ENCODE measurements at regions not wholly inside any gene's neighbourhood (a gene's known extent, or its start where the extent isn't known, plus 50 kb on each side); places are given as distances from the start of the nearest gene placed in this dataset.

GRCh38 chr2:46818141-46818621 lies 97.4 kb downstream of the MCFD2 start:
- TF ChIP-seq CTCF (IDR thresholded peaks at IDR 0.05): no peak
- no peak for DNase-seq
- intact Hi-C loops (cut with DNase I, micrococcal nuclease): no loop called here
- H3K9me3 ChIP-seq: no peaks in the 10 kb centered on the region
- no peaks in the 10 kb centered on the region for H3K4me1 ChIP-seq (ENCODE audit: low read depth)
- no peaks in the 10 kb centered on the region for H3K36me3 ChIP-seq (ENCODE audit: low read depth)
- H3K4me3 ChIP-seq: no peak overlapping the region
- peak; percentile 44 for ATAC-seq

GRCh38 chr2:46816846-46817726 lies 98.5 kb downstream of the MCFD2 start:
- Histone ChIP-seq H3K4me1 (ENCODE audit: low read depth) (peaks cover 1% of the 10 kb centered on the region), H3K4me3 (no peak overlapping the region), H3K9me3 (no peaks in the 10 kb centered on the region), H3K36me3 (ENCODE audit: low read depth) (no peaks in the 10 kb centered on the region)
- no peak for TF ChIP-seq CTCF (IDR thresholded peaks at IDR 0.05)
- intact Hi-C loops (cut with DNase I, micrococcal nuclease): no loop called here
- ATAC-seq: no peak
- DNase-seq: no peak

GRCh38 chr2:46816151-46816845 lies 99.3 kb downstream of the MCFD2 start:
- no peak for TF ChIP-seq CTCF (IDR thresholded peaks at IDR 0.05)
- intact Hi-C loops (cut with DNase I, micrococcal nuclease): no loop called here
- Histone ChIP-seq H3K4me1 (ENCODE audit: low read depth) (peaks cover 4% of the 10 kb centered on the region), H3K4me3 (no peak overlapping the region), H3K36me3 (ENCODE audit: low read depth) (no peaks in the 10 kb centered on the region), H3K9me3 (no peaks in the 10 kb centered on the region)
- ATAC-seq: no peak
- DNase-seq: no peak

- DNase-seq: no peak
- H3K36me3 ChIP-seq (ENCODE audit: low read depth): no peaks in the 10 kb centered on the region
- peaks cover 4% of the 10 kb centered on the region for H3K4me1 ChIP-seq (ENCODE audit: low read depth)
- H3K4me3 ChIP-seq: no peak overlapping the region
- H3K9me3 ChIP-seq: no peaks in the 10 kb centered on the region
- intact Hi-C loops (cut with DNase I, micrococcal nuclease): no loop called here
- ATAC-seq: no peak
- TF ChIP-seq CTCF (IDR thresholded peaks at IDR 0.05): no peak
Observed at GRCh38 chr2:46815121-46815802, 100.3 kb downstream of the MCFD2 start.

- Histone ChIP-seq H3K4me1 (ENCODE audit: low read depth) (peaks cover 4% of the 10 kb centered on the region), H3K36me3 (ENCODE audit: low read depth) (no peaks in the 10 kb centered on the region), H3K4me3 (no peak overlapping the region), H3K9me3 (no peaks in the 10 kb centered on the region)
- ATAC-seq (peak; percentile 49), DNase-seq (peak; percentile 43 to 69 (median 45))
- no peak for TF ChIP-seq CTCF (IDR thresholded peaks at IDR 0.05)
- intact Hi-C loops (cut with DNase I, micrococcal nuclease): no loop called here
Observed at GRCh38 chr2:46814160-46814961, 101.2 kb downstream of the MCFD2 start.
